Endodermal cell (in vitro differentiated cells): ENCODE measurements at regions not wholly inside any gene's neighbourhood (a gene's known extent, or its start where the extent isn't known, plus 50 kb on each side); places are given as distances from the start of the nearest gene placed in this dataset.

ENCODE experiments used
- DNase-seq: peaks from one replicate; pipeline ENCODE4 v3.0.0-alpha.2; 2017
- H3K27ac ChIP-seq: 2 replicates; pipeline ENCODE4 v1.5.1; 2013; ENCODE audit warnings: mild to moderate bottlenecking, low read depth, low read length, moderate library complexity
- H3K27me3 ChIP-seq: 2 replicates; pipeline ENCODE4 v1.6.1; 2013; ENCODE audit warnings: mild to moderate bottlenecking, low read length, moderate library complexity; ENCODE audit not compliant: insufficient read depth, control insufficient read depth, poor library complexity, severe bottlenecking
- H3K36me3 ChIP-seq: 2 replicates; pipeline ENCODE4 v1.7.0; 2013; ENCODE audit warnings: mild to moderate bottlenecking, low read length, moderate library complexity; ENCODE audit not compliant: control insufficient read depth, insufficient read depth
- H3K4me1 ChIP-seq: one replicate; pipeline ENCODE4 v1.7.0; 2013; ENCODE audit warnings: low read length; ENCODE audit not compliant: control insufficient read depth, insufficient read depth
- H3K4me3 ChIP-seq: 2 replicates; pipeline ENCODE4 v1.5.1; 2013; ENCODE audit warnings: mild to moderate bottlenecking, low read length, moderate library complexity
- H3K9ac ChIP-seq: 2 replicates; pipeline ENCODE4 v1.6.1; 2013; ENCODE audit warnings: mild to moderate bottlenecking, low read length, moderate library complexity; ENCODE audit not compliant: poor library complexity, severe bottlenecking; ENCODE audit errors: extremely low read depth
- H3K9me3 ChIP-seq: 2 replicates; pipeline ENCODE4 v1.6.1; 2013; ENCODE audit warnings: mild to moderate bottlenecking, low read length, moderate library complexity; ENCODE audit not compliant: control insufficient read depth
- H3K27ac Mint-ChIP-seq: 2 replicates; pipeline ENCODE4 v1.8.0; 2020; ENCODE audit warnings: mixed read lengths
- H3K27me3 Mint-ChIP-seq: 2 replicates; pipeline ENCODE4 v1.8.0; 2021; ENCODE audit warnings: mild to moderate bottlenecking, mixed read lengths; ENCODE audit not compliant: insufficient read depth
- H3K36me3 Mint-ChIP-seq: 2 replicates; pipeline ENCODE4 v1.8.0; 2020; ENCODE audit warnings: low read depth, mixed read lengths
- H3K4me1 Mint-ChIP-seq: 2 replicates; pipeline ENCODE4 v1.8.0; 2020; ENCODE audit warnings: mixed read lengths
- H3K4me3 Mint-ChIP-seq: 2 replicates; pipeline ENCODE4 v1.8.0; 2020; ENCODE audit warnings: mild to moderate bottlenecking, moderate library complexity, mixed read lengths
- H3K9me3 Mint-ChIP-seq: 2 replicates; pipeline ENCODE4 v1.8.0; 2020; ENCODE audit warnings: mild to moderate bottlenecking, mixed read lengths
- WGBS, 2 experiments: methylation state at CpG; one replicate each; pipeline versions ENCODE4 v1.1.5 to v1.1.7; 2013; ENCODE audit warnings: missing lambda C conversion rate in 2 of 2, mixed read lengths in 1 of 2; ENCODE audit not compliant: insufficient coverage in 1 of 2, insufficient read length in 1 of 2; 5-methylcytosine and 5-hydroxymethylcytosine counted together
- TF ChIP-seq, protein P1 (sequence below): fragments of 200-600 bp; sonication (generic); conservative IDR thresholded peaks from 2 replicates; pipeline ENCODE4 v1.5.0; 2021; ENCODE audit warnings: antibody characterized with exemption, mild to moderate bottlenecking

DNA sequence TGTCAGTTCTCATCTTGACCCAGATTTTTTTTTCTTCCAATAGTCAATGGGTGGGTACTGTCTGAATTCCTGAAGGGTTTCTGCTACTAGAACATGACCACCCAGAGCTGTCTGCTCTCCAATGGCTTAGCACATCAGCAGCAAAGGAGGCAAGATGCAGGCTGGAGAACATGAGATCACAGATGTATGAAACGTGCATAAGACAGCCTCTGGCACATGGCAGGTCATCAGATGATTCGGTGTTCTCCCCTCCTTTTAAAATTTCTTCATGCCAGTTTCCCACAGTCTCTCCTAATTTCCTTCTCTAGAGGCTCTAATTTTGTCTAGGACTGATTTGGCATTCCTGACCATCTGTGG, 359.3 kb upstream of the TNP1 start:
- Mint-ChIP-seq H3K27me3 (peaks cover 9% of the 10 kb centered on the region), H3K4me3 (no peak overlapping the region), H3K36me3 (no peaks in the 10 kb centered on the region), H3K4me1 (no peaks in the 10 kb centered on the region), H3K9me3 (no peaks in the 10 kb centered on the region), H3K27ac (no peak overlapping the region)
- DNase-seq: no peak
- no peak overlapping the region for H3K27ac ChIP-seq
- WGBS, 2 experiments: 93 to 100% methylated on average over 2 of the region's 2 CpGs
- H3K9me3 ChIP-seq: no peaks in the 10 kb centered on the region
- H3K36me3 ChIP-seq: no peaks in the 10 kb centered on the region
- H3K4me3 ChIP-seq: no peak overlapping the region
- H3K27me3 ChIP-seq: no peaks in the 10 kb centered on the region
- TF ChIP-seq, protein P1, sequence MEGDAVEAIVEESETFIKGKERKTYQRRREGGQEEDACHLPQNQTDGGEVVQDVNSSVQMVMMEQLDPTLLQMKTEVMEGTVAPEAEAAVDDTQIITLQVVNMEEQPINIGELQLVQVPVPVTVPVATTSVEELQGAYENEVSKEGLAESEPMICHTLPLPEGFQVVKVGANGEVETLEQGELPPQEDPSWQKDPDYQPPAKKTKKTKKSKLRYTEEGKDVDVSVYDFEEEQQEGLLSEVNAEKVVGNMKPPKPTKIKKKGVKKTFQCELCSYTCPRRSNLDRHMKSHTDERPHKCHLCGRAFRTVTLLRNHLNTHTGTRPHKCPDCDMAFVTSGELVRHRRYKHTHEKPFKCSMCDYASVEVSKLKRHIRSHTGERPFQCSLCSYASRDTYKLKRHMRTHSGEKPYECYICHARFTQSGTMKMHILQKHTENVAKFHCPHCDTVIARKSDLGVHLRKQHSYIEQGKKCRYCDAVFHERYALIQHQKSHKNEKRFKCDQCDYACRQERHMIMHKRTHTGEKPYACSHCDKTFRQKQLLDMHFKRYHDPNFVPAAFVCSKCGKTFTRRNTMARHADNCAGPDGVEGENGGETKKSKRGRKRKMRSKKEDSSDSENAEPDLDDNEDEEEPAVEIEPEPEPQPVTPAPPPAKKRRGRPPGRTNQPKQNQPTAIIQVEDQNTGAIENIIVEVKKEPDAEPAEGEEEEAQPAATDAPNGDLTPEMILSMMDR: no peak
- peaks cover 3% of the 10 kb centered on the region for H3K4me1 ChIP-seq
- H3K9ac ChIP-seq: no peak overlapping the region

DNA sequence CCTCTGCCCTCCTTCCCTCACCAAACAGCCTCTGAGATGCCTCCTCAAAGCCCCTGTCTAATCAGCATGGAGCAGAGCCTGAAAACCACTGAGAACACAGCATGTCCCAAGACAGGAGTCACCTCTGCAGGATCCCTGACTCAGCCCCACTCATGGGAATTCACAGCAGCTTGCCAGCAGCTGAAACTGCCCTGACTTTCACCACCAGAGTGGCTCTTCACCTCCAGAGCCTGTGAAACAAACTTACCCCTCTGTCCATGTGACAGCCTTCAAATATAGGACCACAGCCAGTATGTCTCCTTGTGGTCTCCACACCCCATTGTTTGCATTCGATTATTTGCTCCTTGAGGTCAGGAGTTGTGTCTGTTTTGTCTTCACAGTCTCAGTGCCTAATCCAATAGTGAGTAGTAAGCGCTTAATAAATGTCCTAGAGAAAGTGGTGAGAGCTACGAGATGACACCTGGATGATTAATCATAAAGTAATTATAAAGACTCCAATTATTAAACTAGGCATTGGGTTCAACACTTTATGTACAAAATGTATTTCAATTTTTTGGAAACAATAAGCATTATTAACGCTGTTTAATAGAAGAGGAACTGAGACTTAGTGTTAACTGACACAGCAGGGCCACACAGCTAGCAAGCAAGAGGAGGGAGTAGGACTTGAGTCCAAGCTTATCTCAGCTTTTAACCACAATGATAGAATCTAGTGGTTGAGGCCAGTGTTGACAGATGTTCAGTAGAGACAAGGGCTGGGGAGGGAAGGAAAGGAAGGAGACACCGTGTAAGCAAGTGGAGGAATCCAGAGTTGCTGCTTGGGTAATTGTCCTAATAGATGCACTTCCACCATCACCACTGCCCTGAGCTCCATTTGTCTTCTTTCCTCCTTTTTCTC, 358.7 kb upstream of the TNP1 start:
- Mint-ChIP-seq H3K27me3 (peaks cover 9% of the 10 kb centered on the region), H3K9me3 (no peaks in the 10 kb centered on the region), H3K4me1 (no peaks in the 10 kb centered on the region), H3K27ac (no peak overlapping the region), H3K36me3 (no peaks in the 10 kb centered on the region), H3K4me3 (no peak overlapping the region)
- no peaks in the 10 kb centered on the region for H3K9me3 ChIP-seq
- no peak for DNase-seq
- H3K27ac ChIP-seq: no peak overlapping the region
- peaks cover 3% of the 10 kb centered on the region for H3K4me1 ChIP-seq
- H3K9ac ChIP-seq: no peak overlapping the region
- WGBS, 2 experiments: 94 to 98% methylated on average over 2 to 5 of the region's 5 CpGs
- no peak overlapping the region for H3K4me3 ChIP-seq
- no peaks in the 10 kb centered on the region for H3K36me3 ChIP-seq
- no peaks in the 10 kb centered on the region for H3K27me3 ChIP-seq
- TF ChIP-seq, protein P1: no peak

DNA sequence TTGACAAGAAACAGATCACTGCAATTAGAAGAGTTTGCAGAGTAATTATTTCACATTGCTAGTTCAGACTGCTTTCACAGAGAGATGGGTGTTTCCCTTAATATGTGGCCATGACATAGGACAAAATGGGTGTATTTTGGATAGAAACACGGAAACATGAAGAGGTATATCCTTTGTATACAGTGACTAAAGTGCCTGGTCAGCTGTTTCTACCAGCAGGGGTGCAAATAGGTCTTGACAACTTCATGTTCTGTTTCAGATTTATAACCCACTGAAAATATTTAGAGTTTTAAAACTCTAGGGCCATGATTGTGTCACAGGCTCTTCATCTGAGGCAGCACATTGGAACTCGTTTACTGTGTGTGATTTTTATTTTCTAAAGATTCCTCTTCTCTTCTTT, 357.1 kb upstream of the TNP1 start:
- Mint-ChIP-seq H3K4me1 (no peaks in the 10 kb centered on the region), H3K27ac (no peak overlapping the region), H3K36me3 (no peaks in the 10 kb centered on the region), H3K9me3 (no peaks in the 10 kb centered on the region), H3K27me3 (peaks cover 9% of the 10 kb centered on the region), H3K4me3 (no peak overlapping the region)
- Histone ChIP-seq H3K27ac (no peak overlapping the region), H3K27me3 (no peaks in the 10 kb centered on the region), H3K4me3 (no peak overlapping the region), H3K9ac (no peak overlapping the region), H3K36me3 (no peaks in the 10 kb centered on the region), H3K9me3 (no peaks in the 10 kb centered on the region), H3K4me1 (peaks cover 3% of the 10 kb centered on the region)
- WGBS, 2 experiments: 90 to 100% methylated on average over 1 to 2 of the region's 2 CpGs
- no peak for DNase-seq
- TF ChIP-seq, protein P1: no peak
